SK-N-SH (cell line): ENCODE measurements at regions not wholly inside any gene's neighbourhood (a gene's known extent, or its start where the extent isn't known, plus 50 kb on each side); places are given as distances from the start of the nearest gene placed in this dataset.
"Not testable (repeated sequence)": the region's sequence is repeated elsewhere in the genome, so short reads cannot be mapped to it uniquely, and the experiment has no call there.

ENCODE experiments used
- CTCF ChIA-PET: fragments of 300-600, 350-600 bp; formaldehyde crosslinking; extraction: SDS; loops from one replicate; lab custom pipeline; 2021; lab: Yijun Ruan, JAX
- POLR2A ChIA-PET: fragments of 350-600 bp; sonication (Branson Sonifier 250); formaldehyde crosslinking; extraction: SDS; loops from one replicate; lab custom pipeline; 2020; ENCODE audit warnings: antibody characterized with exemption, inconsistent platforms; lab: Yijun Ruan, JAX
- DNase-seq: peaks from one replicate; pipeline ENCODE4 v3.0.0; 2012
- H2AFZ ChIP-seq: fragments of 200-600 bp; sonication (generic); 2 replicates; pipeline ENCODE4 v1.8.1; 2016; ENCODE audit warnings: antibody characterized with exemption, mild to moderate bottlenecking, low read depth
- H3F3A ChIP-seq: fragments of 200-600 bp; sonication (generic); replicated peaks from 2 replicates; pipeline ENCODE3; 2016; ENCODE audit warnings: antibody characterized with exemption, mild to moderate bottlenecking; ENCODE audit not compliant: insufficient read depth
- H3K27ac ChIP-seq, 2 experiments: fragments of 200-500 bp in 1 of 2; fragments of 200-600 bp in 1 of 2; sonication (Bioruptor generic) in 1 of 2; sonication (generic), shearing (Covaris generic) in 1 of 2; 2 replicates each; pipeline versions ENCODE4 v1.5.1 to v1.6.1; 2014 to 2016; ENCODE audit warnings: low read depth in 2 of 2, inconsistent platforms in 1 of 2, low read length in 1 of 2, mild to moderate bottlenecking in 1 of 2, mixed read lengths in 1 of 2
- H3K27me3 ChIP-seq: fragments of 200-600 bp; sonication (generic), shearing (Covaris generic); 2 replicates; pipeline ENCODE4 v1.6.1; 2016; ENCODE audit warnings: mixed run types; ENCODE audit not compliant: insufficient read depth
- H3K36me3 ChIP-seq, 2 experiments: fragments of 200-500 bp in 1 of 2; fragments of 200-600 bp in 1 of 2; sonication (Bioruptor generic) in 1 of 2; sonication (generic) in 1 of 2; replicated peaks in 1 of 2; 2 replicates each; pipeline versions ENCODE3 to v1.5.1; 2014 to 2016; ENCODE audit warnings: low read length in 1 of 2, mild to moderate bottlenecking in 1 of 2; ENCODE audit not compliant: insufficient read depth in 2 of 2, control insufficient read depth in 1 of 2
- H3K4me1 ChIP-seq, 2 experiments: fragments of 200-500 bp in 1 of 2; fragments of 200-600 bp in 1 of 2; sonication (Bioruptor generic) in 1 of 2; sonication (generic), shearing (Covaris generic) in 1 of 2; 2 replicates each; pipeline versions ENCODE4 v1.5.1 to v1.6.1; 2014 to 2016; ENCODE audit warnings: low read depth in 1 of 2, low read length in 1 of 2, mixed run types in 1 of 2; ENCODE audit not compliant: insufficient read depth in 2 of 2, control insufficient read depth in 1 of 2
- H3K4me2 ChIP-seq: fragments of 200-600 bp; sonication (generic), shearing (Covaris generic); 2 replicates; pipeline ENCODE4 v1.6.1; 2017; ENCODE audit warnings: mixed run types
- H3K4me3 ChIP-seq, 2 experiments: fragments of 200-500 bp in 1 of 2; fragments of 200-600 bp in 1 of 2; sonication (Bioruptor generic) in 1 of 2; sonication (generic), shearing (Covaris generic) in 1 of 2; 2 replicates each; pipeline versions ENCODE4 v1.5.1 to v1.8.1; 2014 to 2016; ENCODE audit warnings: low read depth in 2 of 2, inconsistent platforms in 1 of 2, low read length in 1 of 2, mild to moderate bottlenecking in 1 of 2, mixed read lengths in 1 of 2, moderate library complexity in 1 of 2
- H3K79me2 ChIP-seq: fragments of 200-600 bp; sonication (generic); 2 replicates; pipeline ENCODE4 v1.8.1; 2017; ENCODE audit warnings: mild to moderate bottlenecking; ENCODE audit not compliant: insufficient read depth
- H3K9ac ChIP-seq: fragments of 200-600 bp; sonication (generic); 2 replicates; pipeline ENCODE4 v1.6.1; 2017; ENCODE audit warnings: mixed run types
- H3K9me2 ChIP-seq: fragments of 200-600 bp; sonication (generic); 2 replicates; pipeline ENCODE4 v1.6.1; 2017; ENCODE audit warnings: mixed run types
- H3K9me3 ChIP-seq: fragments of 200-600 bp; sonication (generic); 2 replicates; pipeline ENCODE4 v1.6.1; 2017; ENCODE audit warnings: mixed run types, mild to moderate bottlenecking, moderate library complexity
- H4K20me1 ChIP-seq: fragments of 200-600 bp; sonication (generic); 2 replicates; pipeline ENCODE4 v1.6.1; 2017; ENCODE audit warnings: mild to moderate bottlenecking, mixed run types; ENCODE audit not compliant: insufficient read depth
- CHD2 ChIP-seq: fragments of 150-350 bp; IDR thresholded peaks from 2 replicates; pipeline ENCODE4 v1.6.1; 2018; ENCODE audit warnings: low read length; ENCODE audit not compliant: partially characterized antibody
- FOSL2 ChIP-seq: IDR thresholded peaks from 2 replicates; pipeline ENCODE4 v1.4.0; 2012; ENCODE audit warnings: low read depth, mild to moderate bottlenecking, moderate library complexity, borderline replicate concordance
- FOXJ3 ChIP-seq: sonication (generic); formaldehyde crosslinking; IDR thresholded peaks from 2 replicates; pipeline ENCODE4 v1.5.1; 2020; ENCODE audit warnings: mild to moderate bottlenecking, missing genetic modification reagents
- JUND ChIP-seq: IDR thresholded peaks from 2 replicates; pipeline ENCODE4 v1.4.0; 2012
- MEF2A ChIP-seq: IDR thresholded peaks from 2 replicates; pipeline ENCODE4 v1.4.0; 2012; ENCODE audit warnings: low read depth, borderline replicate concordance
- RAD21 ChIP-seq: IDR thresholded peaks from 2 replicates; pipeline ENCODE4 v1.6.1; 2012; ENCODE audit warnings: mild to moderate bottlenecking, low read length
- SMC3 ChIP-seq: IDR thresholded peaks from 2 replicates; pipeline ENCODE4 v1.6.1; 2012; ENCODE audit warnings: low read depth, low read length, improper control_type of control experiment
- TCF12 ChIP-seq: IDR thresholded peaks from 2 replicates; pipeline ENCODE4 v1.4.0; 2012
- TEAD4 ChIP-seq: IDR thresholded peaks from 2 replicates; pipeline ENCODE4 v1.4.0; 2012; ENCODE audit warnings: mild to moderate bottlenecking, borderline replicate concordance; ENCODE audit not compliant: insufficient read depth
- WGBS: methylation state at CpG from one replicate; pipeline ENCODE4 v1.1.6; 2017; ENCODE audit warnings: low lambda C conversion rate; 5-methylcytosine and 5-hydroxymethylcytosine counted together
- TF ChIP-seq, protein P1 (sequence below): fragments of 150-350 bp; IDR thresholded peaks from 2 replicates; pipeline ENCODE4 v1.6.1; 2016; ENCODE audit warnings: mild to moderate bottlenecking, low read depth, low read length
- TF ChIP-seq, protein P2 (sequence below): IDR thresholded peaks from 2 replicates; pipeline ENCODE4 v1.4.0; 2012; ENCODE audit warnings: low read depth, borderline replicate concordance
- TF ChIP-seq, protein P3 (sequence below): IDR thresholded peaks from 2 replicates; pipeline ENCODE4 v1.6.1; 2012; ENCODE audit warnings: mild to moderate bottlenecking, low read depth, low read length, moderate library complexity
- TF ChIP-seq, protein P4 (sequence below): IDR thresholded peaks from 2 replicates; pipeline ENCODE4; 2012

DNA sequence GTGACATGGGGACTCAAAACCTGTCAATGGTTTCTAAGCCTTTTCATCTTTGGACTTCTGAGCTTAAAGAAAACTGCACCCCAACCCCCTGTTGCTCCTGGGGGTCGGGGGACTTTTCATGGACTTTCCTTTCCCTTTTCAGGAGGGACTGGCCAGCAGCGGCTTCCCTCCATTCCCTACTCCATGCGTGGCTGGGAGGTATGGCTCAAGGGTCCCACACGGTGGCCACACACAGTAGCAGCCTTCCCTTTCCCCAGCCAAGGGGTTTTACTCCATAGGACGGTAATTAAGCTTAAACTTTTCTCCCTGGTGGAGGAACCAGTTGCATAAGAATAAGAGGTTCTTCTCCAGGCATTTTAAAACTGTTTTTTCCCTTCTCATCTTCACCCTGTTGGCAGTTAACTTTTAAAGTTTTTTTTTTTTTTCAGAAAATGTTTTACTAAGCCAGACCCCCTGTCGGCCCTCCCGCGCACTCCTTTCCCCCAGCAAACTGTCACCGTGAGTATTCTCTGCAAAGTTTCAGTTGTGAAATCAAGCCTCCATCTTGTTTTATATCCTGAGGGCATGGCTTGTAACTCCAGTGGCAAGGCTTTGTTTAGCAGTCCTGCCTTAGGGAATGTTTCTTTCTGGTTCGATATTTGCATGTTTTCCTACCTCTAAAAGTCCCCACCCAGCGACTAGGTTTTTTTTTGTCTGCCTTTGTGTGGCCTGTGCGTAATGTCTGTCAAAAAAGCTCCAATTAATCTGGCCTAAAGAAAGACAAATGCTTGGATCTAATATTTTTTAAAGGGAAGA lies 325.7 kb downstream of the TLL1 start (continued):
- TF ChIP-seq, protein P1, sequence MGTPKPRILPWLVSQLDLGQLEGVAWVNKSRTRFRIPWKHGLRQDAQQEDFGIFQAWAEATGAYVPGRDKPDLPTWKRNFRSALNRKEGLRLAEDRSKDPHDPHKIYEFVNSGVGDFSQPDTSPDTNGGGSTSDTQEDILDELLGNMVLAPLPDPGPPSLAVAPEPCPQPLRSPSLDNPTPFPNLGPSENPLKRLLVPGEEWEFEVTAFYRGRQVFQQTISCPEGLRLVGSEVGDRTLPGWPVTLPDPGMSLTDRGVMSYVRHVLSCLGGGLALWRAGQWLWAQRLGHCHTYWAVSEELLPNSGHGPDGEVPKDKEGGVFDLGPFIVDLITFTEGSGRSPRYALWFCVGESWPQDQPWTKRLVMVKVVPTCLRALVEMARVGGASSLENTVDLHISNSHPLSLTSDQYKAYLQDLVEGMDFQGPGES: no peak
- TF ChIP-seq CHD2 (no peak), FOSL2 (no peak), JUND (no peak)

DNA sequence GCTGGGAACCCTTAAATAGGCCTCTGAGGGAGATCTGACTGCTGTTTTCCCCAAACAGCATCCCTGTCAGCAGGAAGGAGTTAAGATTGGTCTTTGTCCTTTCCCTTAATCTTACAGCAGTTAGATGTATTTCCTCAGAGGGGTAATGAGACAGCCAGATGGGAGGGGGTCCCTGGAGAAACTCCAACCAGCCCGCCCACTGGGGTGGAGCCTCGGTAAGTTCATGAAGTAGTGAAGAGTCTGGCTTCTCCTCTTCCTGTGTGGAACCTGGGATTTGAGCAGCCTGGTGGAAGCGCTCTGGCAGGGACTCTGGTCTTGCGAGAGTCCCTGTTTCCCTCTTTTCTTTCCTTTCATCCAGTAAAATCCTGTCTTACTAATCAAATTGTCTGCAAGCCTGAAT lies 330.0 kb downstream of the TLL1 start:
- no peaks in the 10 kb centered on the region for H3K9me3 ChIP-seq
- no peak overlapping the region for H3K4me2 ChIP-seq
- no peaks in the 10 kb centered on the region for H3K27me3 ChIP-seq
- ChIA-PET CTCF (interaction anchor here (0.8 kb wide), 1 partner anchor 390 kb away, joined by 3 read pairs; no protein-coding TSS in a partner anchor), POLR2A (no interaction called here)
- 47% methylated on average over 4 of the region's 4 CpGs for WGBS
- H3K4me3 ChIP-seq: no peak overlapping the region
- DNase-seq: no peak
- H3K36me3 ChIP-seq: no peaks in the 10 kb centered on the region
- H2AFZ ChIP-seq: no peak overlapping the region
- H4K20me1 ChIP-seq: no peaks in the 10 kb centered on the region
- no peak overlapping the region for H3K9ac ChIP-seq
- TF ChIP-seq, protein P2, sequence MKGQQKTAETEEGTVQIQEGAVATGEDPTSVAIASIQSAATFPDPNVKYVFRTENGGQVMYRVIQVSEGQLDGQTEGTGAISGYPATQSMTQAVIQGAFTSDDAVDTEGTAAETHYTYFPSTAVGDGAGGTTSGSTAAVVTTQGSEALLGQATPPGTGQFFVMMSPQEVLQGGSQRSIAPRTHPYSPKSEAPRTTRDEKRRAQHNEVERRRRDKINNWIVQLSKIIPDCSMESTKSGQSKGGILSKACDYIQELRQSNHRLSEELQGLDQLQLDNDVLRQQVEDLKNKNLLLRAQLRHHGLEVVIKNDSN: no peak
- TF ChIP-seq MEF2A (no peak), TCF12 (no peak), CHD2 (no peak), RAD21 (no peak), FOSL2 (no peak), FOXJ3 (CRISPR knock-in tag) (no peak), TEAD4 (no peak), SMC3 (no peak)
- TF ChIP-seq, protein P3, sequence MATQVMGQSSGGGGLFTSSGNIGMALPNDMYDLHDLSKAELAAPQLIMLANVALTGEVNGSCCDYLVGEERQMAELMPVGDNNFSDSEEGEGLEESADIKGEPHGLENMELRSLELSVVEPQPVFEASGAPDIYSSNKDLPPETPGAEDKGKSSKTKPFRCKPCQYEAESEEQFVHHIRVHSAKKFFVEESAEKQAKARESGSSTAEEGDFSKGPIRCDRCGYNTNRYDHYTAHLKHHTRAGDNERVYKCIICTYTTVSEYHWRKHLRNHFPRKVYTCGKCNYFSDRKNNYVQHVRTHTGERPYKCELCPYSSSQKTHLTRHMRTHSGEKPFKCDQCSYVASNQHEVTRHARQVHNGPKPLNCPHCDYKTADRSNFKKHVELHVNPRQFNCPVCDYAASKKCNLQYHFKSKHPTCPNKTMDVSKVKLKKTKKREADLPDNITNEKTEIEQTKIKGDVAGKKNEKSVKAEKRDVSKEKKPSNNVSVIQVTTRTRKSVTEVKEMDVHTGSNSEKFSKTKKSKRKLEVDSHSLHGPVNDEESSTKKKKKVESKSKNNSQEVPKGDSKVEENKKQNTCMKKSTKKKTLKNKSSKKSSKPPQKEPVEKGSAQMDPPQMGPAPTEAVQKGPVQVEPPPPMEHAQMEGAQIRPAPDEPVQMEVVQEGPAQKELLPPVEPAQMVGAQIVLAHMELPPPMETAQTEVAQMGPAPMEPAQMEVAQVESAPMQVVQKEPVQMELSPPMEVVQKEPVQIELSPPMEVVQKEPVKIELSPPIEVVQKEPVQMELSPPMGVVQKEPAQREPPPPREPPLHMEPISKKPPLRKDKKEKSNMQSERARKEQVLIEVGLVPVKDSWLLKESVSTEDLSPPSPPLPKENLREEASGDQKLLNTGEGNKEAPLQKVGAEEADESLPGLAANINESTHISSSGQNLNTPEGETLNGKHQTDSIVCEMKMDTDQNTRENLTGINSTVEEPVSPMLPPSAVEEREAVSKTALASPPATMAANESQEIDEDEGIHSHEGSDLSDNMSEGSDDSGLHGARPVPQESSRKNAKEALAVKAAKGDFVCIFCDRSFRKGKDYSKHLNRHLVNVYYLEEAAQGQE: no peak
- TF ChIP-seq, protein P4, sequence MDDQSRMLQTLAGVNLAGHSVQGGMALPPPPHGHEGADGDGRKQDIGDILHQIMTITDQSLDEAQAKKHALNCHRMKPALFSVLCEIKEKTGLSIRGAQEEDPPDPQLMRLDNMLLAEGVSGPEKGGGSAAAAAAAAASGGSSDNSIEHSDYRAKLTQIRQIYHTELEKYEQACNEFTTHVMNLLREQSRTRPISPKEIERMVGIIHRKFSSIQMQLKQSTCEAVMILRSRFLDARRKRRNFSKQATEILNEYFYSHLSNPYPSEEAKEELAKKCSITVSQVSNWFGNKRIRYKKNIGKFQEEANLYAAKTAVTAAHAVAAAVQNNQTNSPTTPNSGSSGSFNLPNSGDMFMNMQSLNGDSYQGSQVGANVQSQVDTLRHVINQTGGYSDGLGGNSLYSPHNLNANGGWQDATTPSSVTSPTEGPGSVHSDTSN: no peak
- TF ChIP-seq, all 33 proteins: peak for 0
- H3K27ac ChIP-seq: no peak overlapping the region
- H3F3A ChIP-seq: no peaks in the 10 kb centered on the region
- H3K79me2 ChIP-seq: no peaks in the 10 kb centered on the region
- H3K4me1 ChIP-seq: no peaks in the 10 kb centered on the region
- no peaks in the 10 kb centered on the region for H3K9me2 ChIP-seq

DNA sequence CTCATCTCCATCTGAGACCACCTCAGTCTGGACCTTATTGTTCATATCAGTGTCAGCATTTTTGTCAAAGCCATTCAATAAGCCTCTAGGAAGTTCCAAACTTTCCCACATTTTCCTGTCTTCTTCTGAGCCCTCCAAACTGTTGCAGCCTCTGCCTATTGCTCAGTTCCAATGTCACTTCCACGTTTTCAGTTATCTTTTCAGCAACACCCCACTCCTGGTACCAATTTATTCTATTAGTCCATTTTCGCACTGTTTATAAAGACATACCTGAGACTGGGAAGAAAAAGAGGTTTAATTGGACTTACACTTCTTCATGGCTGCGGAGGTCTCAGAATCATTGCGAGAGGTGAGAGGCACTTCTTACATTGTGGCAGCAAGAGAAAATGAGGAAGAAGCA lies 339.3 kb downstream of the TLL1 start:
- H3K4me3 ChIP-seq, H2AFZ ChIP-seq, H3K9me2 ChIP-seq, H4K20me1 ChIP-seq, H3K4me1 ChIP-seq, H3K9me3 ChIP-seq, H3K27ac ChIP-seq, H3K4me2 ChIP-seq, H3F3A ChIP-seq, H3K36me3 ChIP-seq, H3K27me3 ChIP-seq, CTCF ChIA-PET, H3K79me2 ChIP-seq, POLR2A ChIA-PET, DNase-seq, H3K9ac ChIP-seq: not testable (repeated sequence)
- WGBS: 45% methylated on average over 4 of the region's 4 CpGs
